ENCODE measurements at regions not wholly inside any gene's neighbourhood (a gene's known extent, or its start where the extent isn't known, plus 50 kb on each side); places are given as distances from the start of the nearest gene placed in this dataset.
A peak's percentile ranks its signal among the peaks of the same experiment; 100 is the strongest.
"Not testable (repeated sequence)": the region's sequence is repeated elsewhere in the genome, so short reads cannot be mapped to it uniquely, and the experiment has no call there.

GRCh38 chr7:29679963-29680362 is 116.3 kb downstream of the PRR15 start:
- H3K4me3 ChIP-seq (ENCODE audit: low read depth, low read length); H3K27ac ChIP-seq; H3K36me3 ChIP-seq (ENCODE audit: control insufficient read depth, insufficient read depth, low read length); H3K4me1 ChIP-seq; H3K9ac ChIP-seq; H3K9me3 ChIP-seq (ENCODE audit: control insufficient read depth, low read length); H2AFZ ChIP-seq; H3K4me2 ChIP-seq (ENCODE audit: low read length); H3K27me3 ChIP-seq (ENCODE audit: control insufficient read depth, insufficient read depth, low read length): not testable (repeated sequence)
- H3K79me2 ChIP-seq: peaks cover 12% of the 10 kb centered on the region

- H3K9ac ChIP-seq; H3K27ac ChIP-seq; H3K36me3 ChIP-seq (ENCODE audit: control insufficient read depth, insufficient read depth, low read length); H3K79me2 ChIP-seq; H3K4me1 ChIP-seq; H3K27me3 ChIP-seq (ENCODE audit: control insufficient read depth, insufficient read depth, low read length); H3K9me3 ChIP-seq (ENCODE audit: control insufficient read depth, low read length); H3K4me2 ChIP-seq (ENCODE audit: low read length); H3K4me3 ChIP-seq (ENCODE audit: low read depth, low read length); H2AFZ ChIP-seq: not testable (repeated sequence)
Measured at GRCh38 chr7:29680601-29681000, 117.0 kb downstream of the PRR15 start.

GRCh38 chr7:29684151-29684786 is 120.6 kb downstream of the PRR15 start:
- H3K27ac ChIP-seq: peak overlapping the region; percentile 76
- H3K4me2 ChIP-seq (ENCODE audit: low read length): peak overlapping the region; percentile 62
- H3K36me3 ChIP-seq (ENCODE audit: control insufficient read depth, insufficient read depth, low read length): not testable (repeated sequence)

GRCh38 chr7:29684787-29685650 is 121.3 kb upstream of the WIPF3 start:
- Histone ChIP-seq H3K27me3 (ENCODE audit: control insufficient read depth, insufficient read depth, low read length) (no peaks in the 10 kb centered on the region), H3K4me1 (no peaks in the 10 kb centered on the region), H3K9ac (peak overlapping the region; percentile 62), H3K9me3 (ENCODE audit: control insufficient read depth, low read length) (no peaks in the 10 kb centered on the region), H3K4me2 (ENCODE audit: low read length) (peak overlapping the region; percentile 62), H3K79me2 (peaks cover 4% of the 10 kb centered on the region), H2AFZ (peak overlapping the region; percentile 91), H3K36me3 (ENCODE audit: control insufficient read depth, insufficient read depth, low read length) (no peaks in the 10 kb centered on the region), H3K4me3 (ENCODE audit: low read depth, low read length) (peak overlapping the region; percentile 60), H3K27ac (peak overlapping the region; percentile 76)
- no peak for TF ChIP-seq CTCF (IDR thresholded peaks at IDR 0.05)

More at GRCh38 chr7:29684151-29684786, 120.6 kb downstream of the PRR15 start:
- peak overlapping the region; percentile 91 for H2AFZ ChIP-seq
- H3K79me2 ChIP-seq; H3K27me3 ChIP-seq (ENCODE audit: control insufficient read depth, insufficient read depth, low read length); H3K9ac ChIP-seq; H3K9me3 ChIP-seq (ENCODE audit: control insufficient read depth, low read length); H3K4me1 ChIP-seq: not testable (repeated sequence)
- H3K4me3 ChIP-seq (ENCODE audit: low read depth, low read length): peak overlapping the region; percentile 60

GRCh38 chr7:29685651-29686271 is 120.5 kb upstream of the WIPF3 start:
- H2AFZ ChIP-seq: peak overlapping the region; percentile 91
- H3K4me1 ChIP-seq; H3K27me3 ChIP-seq (ENCODE audit: control insufficient read depth, insufficient read depth, low read length); H3K9me3 ChIP-seq (ENCODE audit: control insufficient read depth, low read length); H3K36me3 ChIP-seq (ENCODE audit: control insufficient read depth, insufficient read depth, low read length); H3K79me2 ChIP-seq; H3K9ac ChIP-seq: not testable (repeated sequence)
- H3K4me3 ChIP-seq (ENCODE audit: low read depth, low read length): peak overlapping the region; percentile 60
- peak overlapping the region; percentile 76 for H3K27ac ChIP-seq
- peak overlapping the region; percentile 49 for H3K4me2 ChIP-seq (ENCODE audit: low read length)

- H3K27me3 ChIP-seq (ENCODE audit: control insufficient read depth, insufficient read depth, low read length); H3K79me2 ChIP-seq; H3K4me2 ChIP-seq (ENCODE audit: low read length); H3K9ac ChIP-seq; H3K4me1 ChIP-seq; H2AFZ ChIP-seq; H3K4me3 ChIP-seq (ENCODE audit: low read depth, low read length); H3K9me3 ChIP-seq (ENCODE audit: control insufficient read depth, low read length); H3K27ac ChIP-seq; H3K36me3 ChIP-seq (ENCODE audit: control insufficient read depth, insufficient read depth, low read length): not testable (repeated sequence)
Measured at GRCh38 chr7:29690510-29690909, 115.8 kb upstream of the WIPF3 start.

- not testable (repeated sequence) for H3K9me3 ChIP-seq (ENCODE audit: control insufficient read depth, low read length); H2AFZ ChIP-seq; H3K27ac ChIP-seq; H3K79me2 ChIP-seq; H3K36me3 ChIP-seq (ENCODE audit: control insufficient read depth, insufficient read depth, low read length); H3K27me3 ChIP-seq (ENCODE audit: control insufficient read depth, insufficient read depth, low read length); H3K4me1 ChIP-seq; H3K4me3 ChIP-seq (ENCODE audit: low read depth, low read length); H3K9ac ChIP-seq; H3K4me2 ChIP-seq (ENCODE audit: low read length)
Measured at GRCh38 chr7:29696402-29696801, 109.9 kb upstream of the WIPF3 start.

- not testable (repeated sequence) for H3K36me3 ChIP-seq (ENCODE audit: control insufficient read depth, insufficient read depth, low read length); H3K9me3 ChIP-seq (ENCODE audit: control insufficient read depth, low read length); H3K4me2 ChIP-seq (ENCODE audit: low read length); H2AFZ ChIP-seq; H3K4me1 ChIP-seq; H3K27me3 ChIP-seq (ENCODE audit: control insufficient read depth, insufficient read depth, low read length); H3K9ac ChIP-seq; H3K79me2 ChIP-seq; H3K4me3 ChIP-seq (ENCODE audit: low read depth, low read length); H3K27ac ChIP-seq
Measured at GRCh38 chr7:29699723-29700122, 106.6 kb upstream of the WIPF3 start.

- not testable (repeated sequence) for H3K27me3 ChIP-seq (ENCODE audit: control insufficient read depth, insufficient read depth, low read length); H3K79me2 ChIP-seq; H3K9me3 ChIP-seq (ENCODE audit: control insufficient read depth, low read length); H3K27ac ChIP-seq; H3K4me2 ChIP-seq (ENCODE audit: low read length); H3K9ac ChIP-seq; H3K4me1 ChIP-seq; H3K4me3 ChIP-seq (ENCODE audit: low read depth, low read length); H3K36me3 ChIP-seq (ENCODE audit: control insufficient read depth, insufficient read depth, low read length); H2AFZ ChIP-seq
Measured at GRCh38 chr7:29701540-29701939, 104.8 kb upstream of the WIPF3 start.

GRCh38 chr7:29703830-29704229 is 102.5 kb upstream of the WIPF3 start:
- H3K4me1 ChIP-seq; H3K79me2 ChIP-seq; H3K9ac ChIP-seq; H3K27me3 ChIP-seq (ENCODE audit: control insufficient read depth, insufficient read depth, low read length); H3K27ac ChIP-seq; H3K4me3 ChIP-seq (ENCODE audit: low read depth, low read length); H3K9me3 ChIP-seq (ENCODE audit: control insufficient read depth, low read length); H3K4me2 ChIP-seq (ENCODE audit: low read length); H3K36me3 ChIP-seq (ENCODE audit: control insufficient read depth, insufficient read depth, low read length); H2AFZ ChIP-seq: not testable (repeated sequence)

Measured in parathyroid adenoma (tissue), 2 donors.